ENCODE measurements at regions not wholly inside any gene's neighbourhood (a gene's known extent, or its start where the extent isn't known, plus 50 kb on each side); places are given as distances from the start of the nearest gene placed in this dataset.

GRCh38 chr2:100756704-100757103 is 63.2 kb upstream of the NPAS2 start:
- H3K27ac ChIP-seq: no peak overlapping the region
- 48 to 58% methylated on average over 1 of the region's 1 CpG for WGBS, 2 donors
- TF ChIP-seq POLR2A (IDR thresholded peaks at IDR 0.05) (no peak), CTCF (IDR thresholded peaks at IDR 0.05) (no peak)
- no peak for DNase-seq
- no peak overlapping the region for H3K4me3 ChIP-seq (replicated peaks in 1 of 3)
- intact Hi-C loops (cut with DNase I): no loop called here
- no peaks in the 10 kb centered on the region for H3K27me3 ChIP-seq
- H3K4me1 ChIP-seq: no peaks in the 10 kb centered on the region
- H3K36me3 ChIP-seq: no peaks in the 10 kb centered on the region
- H3K9me3 ChIP-seq: no peaks in the 10 kb centered on the region

- no peak for DNase-seq
These were observed 62.1 kb upstream of the NPAS2 start for GRCh38 chr2:100757621-100758394.

DNA sequence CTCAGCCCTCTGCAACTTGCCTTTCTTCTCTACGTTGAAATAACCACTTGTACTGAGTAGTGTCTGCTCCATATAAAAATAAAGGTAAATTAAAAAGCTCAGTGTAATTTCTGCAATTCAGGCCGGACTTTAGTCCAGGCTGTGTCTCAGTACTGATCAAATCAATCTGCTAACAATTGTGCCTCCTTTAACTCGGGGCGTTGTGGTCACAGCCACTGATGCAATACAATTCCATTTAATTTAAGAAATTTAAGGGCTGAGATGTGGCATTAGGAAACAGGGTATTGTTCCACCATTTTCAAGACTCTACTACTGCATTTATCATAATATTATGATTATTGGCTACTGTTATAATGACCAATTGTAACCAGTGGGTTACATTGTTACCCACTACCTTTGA is 60.0 kb upstream of the NPAS2 start:
- TF ChIP-seq CTCF (IDR thresholded peaks at IDR 0.05) (no peak), POLR2A (IDR thresholded peaks at IDR 0.05) (no peak)
- intact Hi-C loops (cut with DNase I): no loop called here
- Histone ChIP-seq H3K27ac (no peak overlapping the region), H3K9me3 (no peaks in the 10 kb centered on the region), H3K4me3 (replicated peaks in 1 of 3) (no peak overlapping the region), H3K36me3 (no peaks in the 10 kb centered on the region), H3K4me1 (no peaks in the 10 kb centered on the region), H3K27me3 (no peaks in the 10 kb centered on the region)
- WGBS, 2 donors: 78 to 80% methylated on average over 4 of the region's 4 CpGs
- DNase-seq: no peak

More at GRCh38 chr2:100757621-100758394, 62.1 kb upstream of the NPAS2 start:
- no peaks in the 10 kb centered on the region for H3K4me1 ChIP-seq
- H3K27ac ChIP-seq: no peak overlapping the region
- no peaks in the 10 kb centered on the region for H3K9me3 ChIP-seq
- WGBS, 2 donors: 76 to 87% methylated on average over 6 of the region's 6 CpGs
- H3K36me3 ChIP-seq: no peaks in the 10 kb centered on the region
- TF ChIP-seq POLR2A (IDR thresholded peaks at IDR 0.05) (no peak), CTCF (IDR thresholded peaks at IDR 0.05) (no peak)
- H3K4me3 ChIP-seq (replicated peaks in 1 of 3): no peak overlapping the region
- intact Hi-C loops (cut with DNase I): no loop called here
- no peaks in the 10 kb centered on the region for H3K27me3 ChIP-seq

- DNase-seq: no peak
- H3K27ac ChIP-seq: no peak overlapping the region
- intact Hi-C loops (cut with DNase I): no loop called here
- H3K27me3 ChIP-seq: no peaks in the 10 kb centered on the region
- H3K36me3 ChIP-seq: no peaks in the 10 kb centered on the region
- WGBS, 2 donors: 69 to 86% methylated on average over 1 of the region's 1 CpG
- no peak overlapping the region for H3K4me3 ChIP-seq (replicated peaks in 1 of 3)
- no peaks in the 10 kb centered on the region for H3K4me1 ChIP-seq
- no peaks in the 10 kb centered on the region for H3K9me3 ChIP-seq
- TF ChIP-seq POLR2A (IDR thresholded peaks at IDR 0.05): no peak
- TF ChIP-seq CTCF (IDR thresholded peaks at IDR 0.05): no peak
These were observed 58.6 kb upstream of the NPAS2 start for GRCh38 chr2:100761365-100761764.

DNA sequence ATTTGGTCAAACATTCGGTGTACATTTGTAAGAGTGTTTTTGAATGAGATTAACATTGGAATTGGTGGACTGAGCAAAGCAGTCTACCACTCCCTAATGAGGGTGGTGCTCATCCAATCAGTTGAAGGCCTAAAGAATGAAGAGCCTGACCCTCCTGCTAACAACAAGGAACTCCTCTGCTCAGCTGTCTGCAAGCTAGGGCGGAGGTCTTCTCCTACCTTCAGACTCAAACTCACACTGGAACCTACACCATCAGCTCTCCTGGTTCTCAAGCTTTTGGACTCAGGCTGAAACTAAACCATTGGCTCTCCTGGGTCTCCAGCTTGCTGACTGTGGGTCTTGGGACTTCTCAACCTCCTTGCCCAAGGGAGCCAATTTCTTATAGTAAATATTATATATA is 55.5 kb upstream of the NPAS2 start:
- DNase-seq: no peak
- Histone ChIP-seq H3K4me1 (no peaks in the 10 kb centered on the region), H3K9me3 (no peaks in the 10 kb centered on the region), H3K4me3 (replicated peaks in 1 of 3) (no peak overlapping the region), H3K27ac (no peak overlapping the region), H3K27me3 (no peaks in the 10 kb centered on the region), H3K36me3 (no peaks in the 10 kb centered on the region)
- intact Hi-C loops (cut with DNase I): no loop called here
- no peak for TF ChIP-seq POLR2A (IDR thresholded peaks at IDR 0.05)
- TF ChIP-seq CTCF (IDR thresholded peaks at IDR 0.05): no peak
- 93 to 100% methylated on average over 1 to 2 of the region's 2 CpGs for WGBS, 2 donors
